ENCODE measurements at regions not wholly inside any gene's neighbourhood (a gene's known extent, or its start where the extent isn't known, plus 50 kb on each side); places are given as distances from the start of the nearest gene placed in this dataset.

- DNase-seq (ENCODE audit: extremely low spot score), result no peak
- POLR2A ChIA-PET, result no interaction called here
- no peak for TF ChIP-seq CTCF (IDR thresholded peaks at IDR 0.05; ENCODE audit: control extremely low read depth, extremely low read depth, low read depth, missing control alignments)
- CTCF ChIA-PET, result no interaction called here
Measured at GRCh38 chr1:163747261-163747660, 425.5 kb downstream of the NUF2 start.

GRCh38 chr1:163747855-163748254, 426.1 kb downstream of the NUF2 start:
- ChIA-PET POLR2A (no interaction called here), CTCF (no interaction called here)
- DNase-seq (ENCODE audit: extremely low spot score), result no peak
- TF ChIP-seq CTCF (IDR thresholded peaks at IDR 0.05; ENCODE audit: control extremely low read depth, extremely low read depth, low read depth, missing control alignments), result no peak

GRCh38 chr1:163758977-163759670, 437.4 kb downstream of the NUF2 start:
- POLR2A ChIA-PET, result no interaction called here
- TF ChIP-seq CTCF (IDR thresholded peaks at IDR 0.05; ENCODE audit: control extremely low read depth, extremely low read depth, low read depth, missing control alignments), result no peak
- DNase-seq (ENCODE audit: extremely low spot score), result no peak
- CTCF ChIA-PET, result interaction anchor here (1.0 kb wide), 1 partner anchor 10 kb away, joined by 3 read pairs; no protein-coding TSS in a partner anchor

GRCh38 chr1:163761898-163762297, 440.1 kb downstream of the NUF2 start:
- POLR2A ChIA-PET, result no interaction called here
- DNase-seq (ENCODE audit: extremely low spot score), result no peak
- CTCF ChIA-PET, result no interaction called here
- no peak for TF ChIP-seq CTCF (IDR thresholded peaks at IDR 0.05; ENCODE audit: control extremely low read depth, extremely low read depth, low read depth, missing control alignments)

GRCh38 chr1:163766257-163766918, 444.6 kb downstream of the NUF2 start:
- no peak for TF ChIP-seq CTCF (IDR thresholded peaks at IDR 0.05; ENCODE audit: control extremely low read depth, extremely low read depth, low read depth, missing control alignments)
- ChIA-PET CTCF (no interaction called here), POLR2A (no interaction called here)
- DNase-seq (ENCODE audit: extremely low spot score), result no peak

- no peak for DNase-seq (ENCODE audit: extremely low spot score)
- ChIA-PET CTCF (interaction anchor here (1.3 kb wide), 1 partner anchor 11 kb away, joined by 3 read pairs; no protein-coding TSS in a partner anchor), POLR2A (no interaction called here)
- no peak for TF ChIP-seq CTCF (IDR thresholded peaks at IDR 0.05; ENCODE audit: control extremely low read depth, extremely low read depth, low read depth, missing control alignments)
Measured at GRCh38 chr1:163768576-163768975, 446.8 kb downstream of the NUF2 start.
